ENCODE measurements at regions not wholly inside any gene's neighbourhood (a gene's known extent, or its start where the extent isn't known, plus 50 kb on each side); places are given as distances from the start of the nearest gene placed in this dataset.

DNA sequence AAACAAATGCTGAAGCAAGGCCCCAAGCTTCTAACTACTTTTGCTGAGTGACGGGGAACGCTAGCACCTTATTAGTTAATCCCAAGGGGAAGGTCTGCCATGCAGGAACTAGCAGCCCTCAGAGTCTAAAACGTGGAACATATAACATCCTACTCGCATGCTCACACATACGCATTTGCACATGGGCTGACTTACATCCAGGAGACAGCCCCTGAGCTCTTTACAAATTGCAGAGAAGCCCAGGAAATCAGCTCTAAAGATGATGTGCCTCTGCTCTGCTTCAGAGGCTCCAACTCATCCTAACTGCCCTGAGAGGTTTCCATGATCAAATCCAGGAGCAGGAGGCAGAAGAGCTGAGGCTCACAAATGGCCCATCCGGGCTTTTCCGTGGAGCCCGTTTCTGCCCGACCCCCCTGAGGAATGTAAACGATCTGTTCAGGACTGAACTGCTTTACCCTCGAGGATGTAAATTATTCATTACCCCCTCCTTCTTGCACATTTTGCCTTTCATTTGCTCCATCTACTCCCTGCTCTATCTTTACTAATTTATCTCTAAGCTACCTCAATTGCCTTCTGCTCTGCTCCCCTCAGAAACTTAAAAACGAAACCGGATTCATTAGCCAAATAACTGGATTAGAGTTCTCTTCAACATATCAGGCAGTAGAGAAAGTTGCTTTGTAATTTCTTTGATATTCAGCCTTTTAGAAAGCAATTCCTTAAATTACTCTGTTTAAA, 141.9 kb upstream of the CCDC54 start:
- TF ChIP-seq, protein P1, sequence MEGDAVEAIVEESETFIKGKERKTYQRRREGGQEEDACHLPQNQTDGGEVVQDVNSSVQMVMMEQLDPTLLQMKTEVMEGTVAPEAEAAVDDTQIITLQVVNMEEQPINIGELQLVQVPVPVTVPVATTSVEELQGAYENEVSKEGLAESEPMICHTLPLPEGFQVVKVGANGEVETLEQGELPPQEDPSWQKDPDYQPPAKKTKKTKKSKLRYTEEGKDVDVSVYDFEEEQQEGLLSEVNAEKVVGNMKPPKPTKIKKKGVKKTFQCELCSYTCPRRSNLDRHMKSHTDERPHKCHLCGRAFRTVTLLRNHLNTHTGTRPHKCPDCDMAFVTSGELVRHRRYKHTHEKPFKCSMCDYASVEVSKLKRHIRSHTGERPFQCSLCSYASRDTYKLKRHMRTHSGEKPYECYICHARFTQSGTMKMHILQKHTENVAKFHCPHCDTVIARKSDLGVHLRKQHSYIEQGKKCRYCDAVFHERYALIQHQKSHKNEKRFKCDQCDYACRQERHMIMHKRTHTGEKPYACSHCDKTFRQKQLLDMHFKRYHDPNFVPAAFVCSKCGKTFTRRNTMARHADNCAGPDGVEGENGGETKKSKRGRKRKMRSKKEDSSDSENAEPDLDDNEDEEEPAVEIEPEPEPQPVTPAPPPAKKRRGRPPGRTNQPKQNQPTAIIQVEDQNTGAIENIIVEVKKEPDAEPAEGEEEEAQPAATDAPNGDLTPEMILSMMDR (IDR thresholded peaks at IDR 0.05; ENCODE audit: unreplicated experiment), result no peak
- no peaks in the 10 kb centered on the region for H3K36me3 Mint-ChIP-seq (ENCODE audit: low read depth, unreplicated experiment)

DNA sequence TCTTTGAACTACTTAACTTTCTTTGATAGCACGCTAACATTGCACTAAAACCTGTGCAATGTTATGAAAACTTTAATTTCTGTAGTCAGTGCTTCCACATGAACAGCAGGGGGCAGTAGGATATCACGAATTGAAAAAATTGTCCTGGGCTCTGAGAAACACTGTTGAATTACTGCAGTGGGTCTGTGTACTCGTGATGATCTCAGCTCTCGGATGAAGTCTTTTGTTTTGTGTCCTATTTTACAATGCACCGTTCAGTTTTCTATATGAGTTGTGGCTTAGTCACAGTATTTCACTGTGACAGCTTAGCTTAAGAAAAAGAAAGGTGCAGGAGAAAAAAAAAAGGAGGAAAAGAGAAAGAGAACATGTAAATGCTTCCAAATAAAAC, 141.3 kb upstream of the CCDC54 start:
- Mint-ChIP-seq H3K27me3 (ENCODE audit: unreplicated experiment) (peaks cover 2% of the 10 kb centered on the region), H3K4me1 (ENCODE audit: unreplicated experiment) (no peaks in the 10 kb centered on the region), H3K9me3 (ENCODE audit: unreplicated experiment) (no peaks in the 10 kb centered on the region), H3K27ac (ENCODE audit: unreplicated experiment) (no peak overlapping the region), H3K4me3 (ENCODE audit: unreplicated experiment) (no peak overlapping the region), H3K36me3 (ENCODE audit: low read depth, unreplicated experiment) (peaks cover under 1% of the 10 kb centered on the region)
- TF ChIP-seq, protein P1 (IDR thresholded peaks at IDR 0.05; ENCODE audit: unreplicated experiment), result peak; percentile 86
- DNase-seq (ENCODE audit: low spot score), result peak; percentile 55

More for the DNA sequence above, 141.9 kb upstream of the CCDC54 start:
- Mint-ChIP-seq H3K27me3 (ENCODE audit: unreplicated experiment) (peaks cover 2% of the 10 kb centered on the region), H3K27ac (ENCODE audit: unreplicated experiment) (no peak overlapping the region), H3K9me3 (ENCODE audit: unreplicated experiment) (no peaks in the 10 kb centered on the region), H3K4me1 (ENCODE audit: unreplicated experiment) (no peaks in the 10 kb centered on the region), H3K4me3 (ENCODE audit: unreplicated experiment) (no peak overlapping the region)
- DNase-seq (ENCODE audit: low spot score), result no peak

DNA sequence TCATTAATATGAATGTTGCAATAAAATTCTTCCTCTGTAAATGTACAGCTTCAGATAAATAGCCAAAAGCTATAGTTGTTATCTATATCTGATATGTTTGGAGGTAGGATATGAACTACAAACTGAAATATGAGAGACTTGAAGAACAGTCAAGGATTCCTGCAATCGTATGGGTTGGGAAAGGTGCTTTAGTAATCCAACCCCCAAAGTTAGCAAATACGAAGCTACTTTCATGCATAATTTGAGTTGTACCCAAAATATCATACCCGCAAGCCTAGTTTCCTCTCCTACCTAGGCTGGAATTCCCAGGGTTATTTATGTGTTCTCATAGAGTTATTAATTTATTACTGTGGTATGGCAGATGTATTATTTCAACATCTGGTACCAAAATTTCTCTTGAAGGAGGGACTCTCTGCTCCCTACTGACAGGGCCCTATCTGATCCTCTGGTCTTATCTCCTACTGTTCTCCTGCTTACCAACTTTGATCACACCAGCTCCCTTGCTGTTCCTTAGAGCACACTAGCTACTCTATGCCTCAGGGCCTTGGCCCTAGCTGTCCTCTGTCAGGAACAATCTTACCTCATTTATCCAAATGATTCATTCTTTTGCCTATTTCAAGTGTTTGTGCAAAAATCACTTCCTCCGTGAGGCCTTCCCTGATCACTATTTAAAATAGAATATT, 140.4 kb upstream of the CCDC54 start:
- H3K9me3 Mint-ChIP-seq (ENCODE audit: unreplicated experiment), result no peaks in the 10 kb centered on the region
- no peak overlapping the region for H3K27ac Mint-ChIP-seq (ENCODE audit: unreplicated experiment)
- no peak for DNase-seq (ENCODE audit: low spot score)
- no peak overlapping the region for H3K4me3 Mint-ChIP-seq (ENCODE audit: unreplicated experiment)
- peaks cover 2% of the 10 kb centered on the region for H3K27me3 Mint-ChIP-seq (ENCODE audit: unreplicated experiment)
- TF ChIP-seq, protein P1 (IDR thresholded peaks at IDR 0.05; ENCODE audit: unreplicated experiment), result no peak
- peaks cover 6% of the 10 kb centered on the region for H3K36me3 Mint-ChIP-seq (ENCODE audit: low read depth, unreplicated experiment)
- no peaks in the 10 kb centered on the region for H3K4me1 Mint-ChIP-seq (ENCODE audit: unreplicated experiment)

DNA sequence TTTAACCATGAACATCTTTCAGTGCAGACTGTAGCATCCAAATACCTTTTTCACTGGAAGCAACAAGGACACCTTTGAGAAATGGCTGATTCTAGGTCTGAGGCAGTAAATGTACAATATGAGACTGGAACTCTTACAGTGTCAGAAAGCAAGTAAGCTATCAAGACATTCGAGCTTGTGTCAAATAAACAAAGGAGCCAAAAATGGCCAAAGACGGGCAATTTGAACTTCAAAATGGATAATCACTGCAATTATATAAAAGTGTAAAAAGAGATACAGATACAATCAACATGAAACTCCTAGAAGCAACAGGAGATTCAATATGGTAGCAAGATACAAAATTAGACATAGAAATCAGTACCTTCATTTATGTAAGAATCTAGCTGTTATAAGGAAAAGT, 138.5 kb upstream of the CCDC54 start:
- Mint-ChIP-seq H3K4me3 (ENCODE audit: unreplicated experiment) (no peak overlapping the region), H3K27ac (ENCODE audit: unreplicated experiment) (no peak overlapping the region), H3K27me3 (ENCODE audit: unreplicated experiment) (peaks cover 4% of the 10 kb centered on the region), H3K9me3 (ENCODE audit: unreplicated experiment) (no peaks in the 10 kb centered on the region), H3K36me3 (ENCODE audit: low read depth, unreplicated experiment) (peaks cover 6% of the 10 kb centered on the region), H3K4me1 (ENCODE audit: unreplicated experiment) (peaks cover 5% of the 10 kb centered on the region)
- TF ChIP-seq, protein P1 (IDR thresholded peaks at IDR 0.05; ENCODE audit: unreplicated experiment), result no peak
- no peak for DNase-seq (ENCODE audit: low spot score)

DNA sequence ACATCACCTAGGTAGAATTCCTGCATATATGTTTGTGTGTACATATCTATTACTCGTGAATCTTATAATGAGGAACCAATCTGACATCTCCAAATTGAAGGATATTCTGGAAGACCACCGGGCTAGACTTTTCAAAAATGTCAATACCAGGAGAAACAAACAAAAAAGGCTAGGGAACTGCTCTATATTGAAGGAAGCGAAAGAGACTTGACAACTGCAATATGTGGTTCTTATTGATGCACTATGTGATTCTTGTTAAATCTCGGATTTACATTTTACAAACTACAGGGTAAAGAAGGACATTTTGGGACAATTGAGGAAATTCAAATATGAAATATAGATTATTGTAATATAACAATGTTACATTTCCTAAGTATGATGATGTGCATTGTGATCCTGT, 137.5 kb upstream of the CCDC54 start:
- H3K4me3 Mint-ChIP-seq (ENCODE audit: unreplicated experiment), result peak overlapping the region; percentile 43
- peaks cover 5% of the 10 kb centered on the region for H3K27me3 Mint-ChIP-seq (ENCODE audit: unreplicated experiment)
- H3K36me3 Mint-ChIP-seq (ENCODE audit: low read depth, unreplicated experiment), result peaks cover 6% of the 10 kb centered on the region
- TF ChIP-seq, protein P1 (IDR thresholded peaks at IDR 0.05; ENCODE audit: unreplicated experiment), result no peak
- H3K9me3 Mint-ChIP-seq (ENCODE audit: unreplicated experiment), result no peaks in the 10 kb centered on the region
- H3K4me1 Mint-ChIP-seq (ENCODE audit: unreplicated experiment), result peaks cover 5% of the 10 kb centered on the region
- no peak overlapping the region for H3K27ac Mint-ChIP-seq (ENCODE audit: unreplicated experiment)
- no peak for DNase-seq (ENCODE audit: low spot score)

Data from endothelial cell (in vitro differentiated cells).